T-cell (primary cell): ENCODE measurements at regions not wholly inside any gene's neighbourhood (a gene's known extent, or its start where the extent isn't known, plus 50 kb on each side); places are given as distances from the start of the nearest gene placed in this dataset.

Source experiments
- ATAC-seq, 4 experiments: fragments of 200-7000 bp in 3 of 4; fragments of 150-1000 bp in 1 of 4; cut with Tn5 transposase; replicated peaks in 1 of 4; 1 replicate in 3 of 4; 2 replicates in 1 of 4; pipeline ENCODE4 v1.10.0; 2021; ENCODE audit warnings: moderate library complexity in 3 of 4, mild to moderate bottlenecking in 2 of 4, moderate number of reproducible peaks in 1 of 4
- CTCF ChIA-PET, 2 donors: fragments of 300-600 bp; sonication (Branson Sonifier 250); formaldehyde crosslinking; loops; one replicate each; lab custom pipeline; 2022; ENCODE audit warnings: antibody characterized with exemption in 2 of 2; lab: Charles Lee
- POLR2A ChIA-PET, 2 donors: fragments of 300-600 bp; sonication (Branson Sonifier 250); formaldehyde crosslinking; loops; one replicate each; lab custom pipeline; 2022; ENCODE audit warnings: antibody characterized with exemption in 2 of 2; lab: Charles Lee
- DNase-seq, 35 experiments: peaks; one replicate each; pipeline versions ENCODE4 v3.0.0 to v3.0.0-alpha.2; 2013 to 2023
- H3K27ac ChIP-seq: one replicate; pipeline ENCODE4 v1.5.1; 2013; ENCODE audit warnings: low read length
- H3K27me3 ChIP-seq, 2 experiments: replicated peaks in 1 of 2; 1 replicate in 1 of 2; 2 replicates in 1 of 2; pipeline versions ENCODE4 v1.6.1 to v1.7.0; 2013; ENCODE audit warnings: low read length in 1 of 2, mixed read lengths in 1 of 2; ENCODE audit not compliant: control insufficient read depth in 2 of 2, insufficient read depth in 2 of 2; ENCODE audit errors: extremely low read depth in 1 of 2
- H3K36me3 ChIP-seq, 2 donors: 1 replicate in 1 of 2; 2 replicates in 1 of 2; pipeline versions ENCODE4 v1.6.1 to v1.7.0; 2013; ENCODE audit warnings: low read length in 1 of 2; ENCODE audit not compliant: control insufficient read depth in 2 of 2, insufficient read depth in 1 of 2; ENCODE audit errors: extremely low read depth in 1 of 2
- H3K4me1 ChIP-seq, 2 experiments: 1 replicate in 1 of 2; 2 replicates in 1 of 2; pipeline versions ENCODE4 v1.6.1 to v1.7.0; 2013; ENCODE audit warnings: low read length in 2 of 2, mixed read lengths in 1 of 2; ENCODE audit not compliant: insufficient read depth in 2 of 2, control insufficient read depth in 1 of 2; ENCODE audit errors: extremely low read depth in 1 of 2
- H3K4me3 ChIP-seq, 2 donors: 1 replicate in 1 of 2; 2 replicates in 1 of 2; pipeline versions ENCODE4 v1.5.1 to v1.7.0; 2013; ENCODE audit warnings: mild to moderate bottlenecking in 2 of 2, low read length in 1 of 2, moderate library complexity in 1 of 2; ENCODE audit not compliant: control insufficient read depth in 1 of 2; ENCODE audit errors: extremely low read depth in 1 of 2
- H3K9me3 ChIP-seq: 2 replicates; pipeline ENCODE4 v1.7.0; 2013
- H3K27ac Mint-ChIP-seq, 2 donors: one replicate each; pipeline ENCODE4 v1.8.0; 2020 to 2021; ENCODE audit warnings: mild to moderate bottlenecking in 2 of 2, mixed read lengths in 2 of 2
- H3K27me3 Mint-ChIP-seq, 2 donors: one replicate each; pipeline ENCODE4 v1.8.0; 2021 to 2022; ENCODE audit warnings: mixed read lengths in 2 of 2
- H3K36me3 Mint-ChIP-seq: one replicate; pipeline ENCODE4 v1.8.0; 2021; ENCODE audit warnings: mixed read lengths
- H3K4me1 Mint-ChIP-seq, 3 donors: one replicate each; pipeline ENCODE4 v1.8.0; 2020 to 2022; ENCODE audit warnings: mixed read lengths in 3 of 3, mild to moderate bottlenecking in 1 of 3
- H3K4me3 Mint-ChIP-seq, 3 donors: one replicate each; pipeline ENCODE4 v1.8.0; 2020 to 2022; ENCODE audit warnings: mild to moderate bottlenecking in 3 of 3, mixed read lengths in 3 of 3, moderate library complexity in 3 of 3
- H3K9me3 Mint-ChIP-seq, 3 donors: one replicate each; pipeline ENCODE4 v1.8.0; 2020 to 2022; ENCODE audit warnings: mixed read lengths in 3 of 3
- WGBS: methylation state at CpG from one replicate; pipeline ENCODE4 v1.1.5; 2013; ENCODE audit warnings: missing lambda C conversion rate; ENCODE audit not compliant: insufficient coverage; 5-methylcytosine and 5-hydroxymethylcytosine counted together

- Histone ChIP-seq H3K27ac (no peak overlapping the region), H3K4me1 (no peaks in the 10 kb centered on the region), H3K36me3 (no peaks in the 10 kb centered on the region), H3K27me3 (no peaks in the 10 kb centered on the region), H3K9me3 (no peaks in the 10 kb centered on the region), H3K4me3 (no peak overlapping the region)
- DNase-seq (no peak), ATAC-seq (no peak)
- H3K9me3 Mint-ChIP-seq = peaks cover 0 to 12% (median 10%) of the 10 kb centered on the region in 3 donors
- H3K4me1 Mint-ChIP-seq = no peaks in the 10 kb centered on the region
- no peaks in the 10 kb centered on the region for H3K36me3 Mint-ChIP-seq
- CTCF ChIA-PET = no interaction called here
- POLR2A ChIA-PET = interaction anchor here in 1 of 2 donors (0.6 kb wide), 1 partner anchor 9 kb away, joined by 4 read pairs; no protein-coding TSS in a partner anchor
- no peaks in the 10 kb centered on the region for H3K27me3 Mint-ChIP-seq
- WGBS = no CpG with 5 or more reads among the region's 3 CpGs
- no peak overlapping the region for H3K4me3 Mint-ChIP-seq
- no peak overlapping the region for H3K27ac Mint-ChIP-seq
Measured at GRCh38 chr5:23028445-23029021, 175.4 kb upstream of the CDH12 start.

DNA sequence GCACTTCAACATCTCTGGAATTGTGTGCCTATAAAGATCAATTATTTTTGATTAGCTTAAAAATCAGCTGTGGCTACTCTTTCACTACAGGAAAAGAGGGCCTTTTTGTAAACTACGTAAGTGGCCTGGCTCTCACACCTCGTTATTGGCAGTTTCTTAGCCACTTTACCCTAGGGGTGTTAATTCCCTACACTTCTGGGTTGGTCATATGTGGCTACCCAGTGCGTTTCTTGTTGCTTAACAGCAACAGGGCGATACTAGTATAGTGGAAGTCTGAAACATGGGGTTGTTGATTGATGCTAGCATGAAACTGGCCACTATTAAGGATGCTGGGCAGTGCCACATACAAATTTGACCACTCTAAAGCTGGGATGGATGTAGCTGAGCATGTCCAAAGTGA is 174.7 kb upstream of the CDH12 start:
- no peaks in the 10 kb centered on the region for H3K4me1 ChIP-seq
- WGBS = 100% methylated on average over 2 of the region's 4 CpGs
- DNase-seq (no peak), ATAC-seq (no peak)
- no peaks in the 10 kb centered on the region for H3K27me3 ChIP-seq
- Mint-ChIP-seq H3K27me3 (no peaks in the 10 kb centered on the region), H3K27ac (no peak overlapping the region), H3K36me3 (no peaks in the 10 kb centered on the region), H3K9me3 (peaks cover 0 to 13% (median 10%) of the 10 kb centered on the region in 3 donors), H3K4me1 (no peaks in the 10 kb centered on the region), H3K4me3 (no peak overlapping the region)
- no peak overlapping the region for H3K4me3 ChIP-seq
- H3K27ac ChIP-seq = no peak overlapping the region
- CTCF ChIA-PET = no interaction called here
- POLR2A ChIA-PET = no interaction called here
- no peaks in the 10 kb centered on the region for H3K36me3 ChIP-seq
- H3K9me3 ChIP-seq = no peaks in the 10 kb centered on the region

DNA sequence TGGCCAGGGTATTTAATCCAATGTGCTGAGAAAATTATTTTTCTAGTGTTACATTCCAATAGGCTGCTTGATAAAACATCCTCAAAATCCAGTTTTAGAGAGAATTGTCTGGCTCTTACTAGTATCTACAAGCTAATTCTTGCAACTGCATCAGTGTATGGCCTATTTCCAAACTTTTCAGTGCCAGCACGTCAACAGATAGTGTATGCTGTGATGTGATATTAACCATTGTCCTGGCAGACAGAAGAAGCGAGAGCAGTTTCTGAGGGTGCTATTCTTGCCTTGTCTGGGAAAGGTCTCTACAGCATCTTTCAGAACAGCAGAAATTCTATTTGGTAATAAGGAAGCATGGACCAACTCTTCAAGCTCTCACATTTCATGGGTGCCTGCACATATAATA is 174.2 kb upstream of the CDH12 start:
- no peaks in the 10 kb centered on the region for H3K36me3 Mint-ChIP-seq
- H3K27me3 Mint-ChIP-seq = no peaks in the 10 kb centered on the region
- Histone ChIP-seq H3K4me3 (no peak overlapping the region), H3K4me1 (no peaks in the 10 kb centered on the region), H3K27me3 (no peaks in the 10 kb centered on the region), H3K9me3 (no peaks in the 10 kb centered on the region), H3K36me3 (no peaks in the 10 kb centered on the region), H3K27ac (no peak overlapping the region)
- ATAC-seq = no peak
- no peak for DNase-seq
- peaks cover 0 to 14% (median 10%) of the 10 kb centered on the region in 3 donors for H3K9me3 Mint-ChIP-seq
- H3K4me1 Mint-ChIP-seq = no peaks in the 10 kb centered on the region
- no peak overlapping the region for H3K27ac Mint-ChIP-seq
- ChIA-PET POLR2A (no interaction called here), CTCF (no interaction called here)
- H3K4me3 Mint-ChIP-seq = no peak overlapping the region
- no CpG with 5 or more reads among the region's 2 CpGs for WGBS

DNA sequence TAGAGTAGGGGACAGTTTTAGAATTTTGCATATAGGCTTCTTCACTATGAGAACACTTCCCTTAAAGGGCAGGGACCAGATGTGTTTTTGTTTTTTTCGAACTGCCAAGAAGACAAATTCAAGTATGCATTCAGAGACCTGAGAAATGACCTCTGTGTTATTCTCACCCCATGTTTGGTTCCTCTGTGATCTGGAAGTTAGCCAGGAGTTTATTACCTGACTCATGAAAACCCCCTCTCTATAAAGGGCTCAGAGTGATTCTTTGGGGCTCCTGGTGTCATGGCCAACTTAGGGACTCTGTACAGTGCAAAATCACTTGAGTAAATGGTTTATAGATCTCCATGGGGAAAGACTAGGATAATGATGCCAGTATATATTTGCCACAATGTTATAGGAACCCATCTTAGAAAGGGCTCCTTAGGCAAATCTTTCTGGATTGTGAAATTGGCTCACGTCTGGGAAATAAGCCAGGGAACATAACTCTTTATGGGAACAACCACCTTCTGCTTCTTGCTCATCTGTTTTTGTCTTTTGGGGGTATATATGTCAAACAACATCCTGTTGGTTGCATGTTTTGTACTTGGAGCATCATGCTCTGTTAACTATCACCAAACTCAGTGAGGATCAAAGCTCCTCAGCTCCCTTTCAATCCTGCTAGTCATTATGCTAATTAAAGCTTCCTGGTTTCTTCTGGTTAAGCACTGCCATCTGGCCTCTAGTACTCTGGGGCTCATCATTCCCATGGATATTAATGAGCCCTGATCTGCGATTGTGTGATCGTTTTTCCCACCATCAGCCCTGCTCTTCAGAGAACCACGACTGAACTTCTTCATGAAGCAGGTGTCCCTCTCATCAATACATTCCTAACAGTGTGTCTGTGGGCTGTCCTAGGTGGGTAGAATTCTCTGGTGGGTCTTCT is 173.4 kb upstream of the CDH12 start:
- no peak overlapping the region for H3K4me3 Mint-ChIP-seq
- DNase-seq = no peak
- H3K9me3 ChIP-seq = no peaks in the 10 kb centered on the region
- ChIA-PET POLR2A (no interaction called here), CTCF (no interaction called here)
- H3K27me3 Mint-ChIP-seq = no peaks in the 10 kb centered on the region
- WGBS = no CpG with 5 or more reads among the region's 5 CpGs
- H3K4me1 Mint-ChIP-seq = no peaks in the 10 kb centered on the region
- H3K4me1 ChIP-seq = no peaks in the 10 kb centered on the region
- no peaks in the 10 kb centered on the region for H3K36me3 Mint-ChIP-seq
- H3K27ac ChIP-seq = no peak overlapping the region
- H3K27ac Mint-ChIP-seq = no peak overlapping the region
- ATAC-seq = no peak
- no peaks in the 10 kb centered on the region for H3K27me3 ChIP-seq
- no peaks in the 10 kb centered on the region for H3K36me3 ChIP-seq
- H3K4me3 ChIP-seq = no peak overlapping the region
- peaks cover 0 to 17% (median 10%) of the 10 kb centered on the region in 3 donors for H3K9me3 Mint-ChIP-seq

- WGBS = no CpG with 5 or more reads among the region's 1 CpG
- peaks cover 2 to 17% (median 10%) of the 10 kb centered on the region in 3 donors for H3K9me3 Mint-ChIP-seq
- Histone ChIP-seq H3K36me3 (no peaks in the 10 kb centered on the region), H3K4me1 (no peaks in the 10 kb centered on the region), H3K27me3 (no peaks in the 10 kb centered on the region), H3K9me3 (no peaks in the 10 kb centered on the region), H3K4me3 (no peak overlapping the region), H3K27ac (no peak overlapping the region)
- DNase-seq = no peak
- no peak overlapping the region for H3K4me3 Mint-ChIP-seq
- H3K4me1 Mint-ChIP-seq = no peaks in the 10 kb centered on the region
- H3K36me3 Mint-ChIP-seq = no peaks in the 10 kb centered on the region
- ChIA-PET CTCF (no interaction called here), POLR2A (no interaction called here)
- no peak for ATAC-seq
- no peaks in the 10 kb centered on the region for H3K27me3 Mint-ChIP-seq
- H3K27ac Mint-ChIP-seq = no peak overlapping the region
Measured at GRCh38 chr5:23025629-23026233, 172.6 kb upstream of the CDH12 start.

GRCh38 chr5:23024470-23024869 is 171.3 kb upstream of the CDH12 start:
- H3K4me3 Mint-ChIP-seq = no peak overlapping the region
- no peak for DNase-seq
- H3K9me3 ChIP-seq = no peaks in the 10 kb centered on the region
- no peak overlapping the region for H3K27ac Mint-ChIP-seq
- H3K9me3 Mint-ChIP-seq = peaks cover 3 to 17% (median 13%) of the 10 kb centered on the region in 3 donors
- H3K4me1 Mint-ChIP-seq = no peaks in the 10 kb centered on the region
- H3K27me3 ChIP-seq = no peaks in the 10 kb centered on the region
- no peaks in the 10 kb centered on the region for H3K36me3 Mint-ChIP-seq
- ChIA-PET POLR2A (no interaction called here), CTCF (no interaction called here)
- H3K4me3 ChIP-seq = no peak overlapping the region
- 66% methylated on average over 4 of the region's 5 CpGs for WGBS
- ATAC-seq = no peak
- no peak overlapping the region for H3K27ac ChIP-seq
- H3K4me1 ChIP-seq = no peaks in the 10 kb centered on the region
- H3K36me3 ChIP-seq = no peaks in the 10 kb centered on the region
- H3K27me3 Mint-ChIP-seq = no peaks in the 10 kb centered on the region
